H9 (cell line): ENCODE measurements at regions not wholly inside any gene's neighbourhood (a gene's known extent, or its start where the extent isn't known, plus 50 kb on each side); places are given as distances from the start of the nearest gene placed in this dataset.

Experiments used
- DNase-seq: peaks from one replicate; pipeline ENCODE4 v3.0.0-alpha.2; 2017
- H2AFZ ChIP-seq: one replicate; pipeline ENCODE4 v1.6.1; 2013; ENCODE audit warnings: mild to moderate bottlenecking, low read length, control low read depth, moderate library complexity
- H2AK5ac ChIP-seq: 2 replicates; pipeline ENCODE4 v1.6.1; 2013; ENCODE audit warnings: low read length, control low read depth, mixed read lengths; ENCODE audit not compliant: insufficient read length
- H2BK120ac ChIP-seq: one replicate; pipeline ENCODE4 v1.6.1; 2013; ENCODE audit warnings: low read depth, mild to moderate bottlenecking, low read length, control low read depth, inconsistent platforms; ENCODE audit not compliant: poor library complexity, severe bottlenecking
- H2BK12ac ChIP-seq: 2 replicates; pipeline ENCODE4 v1.6.1; 2013; ENCODE audit warnings: low read length, control low read depth, mixed read lengths, low read depth; ENCODE audit not compliant: insufficient read length
- H2BK15ac ChIP-seq: 2 replicates; pipeline ENCODE4 v1.6.1; 2013; ENCODE audit warnings: low read depth, low read length, control low read depth
- H2BK20ac ChIP-seq: one replicate; pipeline ENCODE4 v1.6.1; 2013; ENCODE audit warnings: low read depth, mild to moderate bottlenecking, low read length, control low read depth, inconsistent platforms; ENCODE audit not compliant: poor library complexity, severe bottlenecking
- H2BK5ac ChIP-seq: 2 replicates; pipeline ENCODE4 v1.6.1; 2013; ENCODE audit warnings: low read length, control low read depth, mixed read lengths; ENCODE audit not compliant: insufficient read length
- H3K14ac ChIP-seq: 2 replicates; pipeline ENCODE4 v1.6.1; 2013; ENCODE audit warnings: low read length, control low read depth; ENCODE audit not compliant: insufficient read depth
- H3K18ac ChIP-seq: 2 replicates; pipeline ENCODE4 v1.6.1; 2013; ENCODE audit warnings: low read depth, mild to moderate bottlenecking, mixed read lengths, low read length, control low read depth; ENCODE audit not compliant: insufficient read length
- H3K23ac ChIP-seq: 2 replicates; pipeline ENCODE4 v1.6.1; 2013; ENCODE audit warnings: low read length, control low read depth, mixed read lengths, low read depth; ENCODE audit not compliant: insufficient read length
- H3K23me2 ChIP-seq: 2 replicates; pipeline ENCODE4 v1.6.1; 2013; ENCODE audit warnings: low read depth, mild to moderate bottlenecking, mixed read lengths, low read length, control low read depth; ENCODE audit not compliant: insufficient read length, poor library complexity, severe bottlenecking
- H3K27ac ChIP-seq: 2 replicates; pipeline ENCODE4 v1.5.1; 2013; ENCODE audit warnings: low read length, control low read depth, mixed read lengths, low read depth; ENCODE audit not compliant: insufficient read length
- H3K27me3 ChIP-seq: 2 replicates; pipeline ENCODE4 v1.6.1; 2013; ENCODE audit warnings: low read length, control low read depth, inconsistent platforms; ENCODE audit not compliant: insufficient read depth
- H3K4ac ChIP-seq: 2 replicates; pipeline ENCODE4 v1.6.1; 2013; ENCODE audit warnings: low read depth, mild to moderate bottlenecking, control low read depth, inconsistent platforms, low read length, moderate library complexity
- H3K4me1 ChIP-seq: 2 replicates; pipeline ENCODE4 v1.6.1; 2013; ENCODE audit warnings: low read length, control low read depth, inconsistent platforms; ENCODE audit not compliant: insufficient read depth
- H3K4me2 ChIP-seq: 2 replicates; pipeline ENCODE4 v1.6.1; 2013; ENCODE audit warnings: low read length, control low read depth, mixed read lengths; ENCODE audit not compliant: insufficient read length, insufficient read depth
- H3K56ac ChIP-seq: 2 replicates; pipeline ENCODE4 v1.6.1; 2013; ENCODE audit warnings: low read depth, mild to moderate bottlenecking, mixed read lengths, low read length, control low read depth; ENCODE audit not compliant: insufficient read length
- H3K79me1 ChIP-seq: 2 replicates; pipeline ENCODE4 v1.6.1; 2013; ENCODE audit warnings: low read depth, mild to moderate bottlenecking, moderate library complexity, low read length, control low read depth, inconsistent platforms; ENCODE audit not compliant: insufficient read depth, poor library complexity, severe bottlenecking
- H3K79me2 ChIP-seq: 2 replicates; pipeline ENCODE4 v1.6.1; 2013; ENCODE audit warnings: low read length, control low read depth, inconsistent platforms; ENCODE audit not compliant: insufficient read depth
- H3K9ac ChIP-seq: 2 replicates; pipeline ENCODE4 v1.6.1; 2013; ENCODE audit warnings: low read length, control low read depth, mixed read lengths; ENCODE audit not compliant: insufficient read length; ENCODE audit errors: extremely low read depth
- H3K9me3 ChIP-seq: one replicate; pipeline ENCODE4 v1.6.1; 2013; ENCODE audit warnings: low read depth, low read length, inconsistent platforms; ENCODE audit not compliant: control insufficient read depth
- H3T11ph ChIP-seq: one replicate; pipeline ENCODE4 v1.6.1; 2013; ENCODE audit warnings: mild to moderate bottlenecking, low read length, control low read depth, inconsistent platforms
- H4K20me1 ChIP-seq: one replicate; pipeline ENCODE4 v1.6.1; 2013; ENCODE audit not compliant: control insufficient read depth, insufficient read length, insufficient read depth
- H4K5ac ChIP-seq: 2 replicates; pipeline ENCODE4 v1.6.1; 2013; ENCODE audit warnings: low read depth, mild to moderate bottlenecking, mixed read lengths, low read length, control low read depth; ENCODE audit not compliant: insufficient read length
- H4K8ac ChIP-seq: replicated peaks from 2 replicates; pipeline ENCODE4 v1.6.1; 2013; ENCODE audit warnings: low read length, control low read depth, mixed read lengths, low read depth; ENCODE audit not compliant: insufficient read length
- H4K91ac ChIP-seq: 2 replicates; pipeline ENCODE4 v1.6.1; 2013; ENCODE audit warnings: low read depth, mild to moderate bottlenecking, moderate library complexity, mixed read lengths, low read length, control low read depth; ENCODE audit not compliant: insufficient read length
- H3K27ac Mint-ChIP-seq, 3 experiments: 2 replicates in 2 of 3; 3 replicates in 1 of 3; pipeline ENCODE4 v1.8.0; 2020 to 2021; ENCODE audit warnings: mixed read lengths in 3 of 3, mild to moderate bottlenecking in 1 of 3, moderate library complexity in 1 of 3
- H3K27me3 Mint-ChIP-seq: 2 replicates; pipeline ENCODE4 v1.8.0; 2021; ENCODE audit warnings: low read depth, mild to moderate bottlenecking, moderate library complexity, mixed read lengths
- H3K36me3 Mint-ChIP-seq, 3 experiments: 2 replicates in 2 of 3; 3 replicates in 1 of 3; pipeline ENCODE4 v1.8.0; 2020 to 2021; ENCODE audit warnings: low read depth in 3 of 3, mixed read lengths in 3 of 3; ENCODE audit not compliant: insufficient read depth in 1 of 3
- H3K4me1 Mint-ChIP-seq, 2 experiments: 2 replicates each; pipeline ENCODE4 v1.8.0; 2020; ENCODE audit warnings: mixed read lengths in 2 of 2
- H3K4me3 Mint-ChIP-seq, 2 experiments: 2 replicates in 1 of 2; 3 replicates in 1 of 2; pipeline ENCODE4 v1.8.0; 2020 to 2021; ENCODE audit warnings: mild to moderate bottlenecking in 2 of 2, mixed read lengths in 2 of 2, moderate library complexity in 1 of 2
- H3K9me3 Mint-ChIP-seq, 2 experiments: 2 replicates in 1 of 2; 3 replicates in 1 of 2; pipeline ENCODE4 v1.8.0; 2020; ENCODE audit warnings: mild to moderate bottlenecking in 2 of 2, mixed read lengths in 2 of 2, moderate library complexity in 1 of 2
- CTCF ChIP-seq: fragments of 200-600 bp; sonication (generic); conservative IDR thresholded peaks from 3 replicates; pipeline ENCODE4 v1.8.0; 2021; ENCODE audit warnings: antibody characterized with exemption, mild to moderate bottlenecking
- WGBS: extraction: QIAGEN DNeasy Blood & Tissue Kit; methylation state at CpG from one replicate; pipeline ENCODE4 v1.1.7; 2013; ENCODE audit warnings: missing lambda C conversion rate, low lambda C conversion rate, mixed read lengths; ENCODE audit not compliant: insufficient read length; ENCODE audit errors: extremely low coverage; 5-methylcytosine and 5-hydroxymethylcytosine counted together

- Histone ChIP-seq H3K79me1 (no peaks in the 10 kb centered on the region), H3K79me2 (no peaks in the 10 kb centered on the region), H4K20me1 (no peaks in the 10 kb centered on the region), H4K8ac (no peak overlapping the region), H3K14ac (no peak overlapping the region), H3K23ac (no peak overlapping the region), H3K9ac (no peak overlapping the region), H3T11ph (no peak overlapping the region), H2BK5ac (no peak overlapping the region), H3K4ac (no peak overlapping the region), H3K23me2 (no peaks in the 10 kb centered on the region), H2BK15ac (no peak overlapping the region), H4K91ac (no peak overlapping the region), H2BK20ac (no peak overlapping the region), H3K18ac (no peak overlapping the region), H3K56ac (no peak overlapping the region), H3K4me2 (no peak overlapping the region), H3K27ac (no peak overlapping the region), H4K5ac (no peak overlapping the region), H2AFZ (no peak overlapping the region), H3K9me3 (no peaks in the 10 kb centered on the region), H2AK5ac (no peak overlapping the region), H2BK120ac (no peak overlapping the region), H2BK12ac (no peak overlapping the region), H3K27me3 (no peaks in the 10 kb centered on the region), H3K4me1 (no peaks in the 10 kb centered on the region)
- no peaks in the 10 kb centered on the region for H3K9me3 Mint-ChIP-seq
- no peak overlapping the region for H3K4me3 Mint-ChIP-seq
- no peaks in the 10 kb centered on the region for H3K27me3 Mint-ChIP-seq
- H3K27ac Mint-ChIP-seq, result no peak overlapping the region
- no peaks in the 10 kb centered on the region for H3K4me1 Mint-ChIP-seq
- WGBS, result 100% methylated on average over 1 of the region's 2 CpGs
- no peak for TF ChIP-seq CTCF
- H3K36me3 Mint-ChIP-seq, result no peaks in the 10 kb centered on the region
- DNase-seq, result no peak
These were observed 506.3 kb downstream of the TENT5A start for GRCh38 chr6:81246200-81246599.
